ENCODE measurements at regions not wholly inside any gene's neighbourhood (a gene's known extent, or its start where the extent isn't known, plus 50 kb on each side); places are given as distances from the start of the nearest gene placed in this dataset.

DNA sequence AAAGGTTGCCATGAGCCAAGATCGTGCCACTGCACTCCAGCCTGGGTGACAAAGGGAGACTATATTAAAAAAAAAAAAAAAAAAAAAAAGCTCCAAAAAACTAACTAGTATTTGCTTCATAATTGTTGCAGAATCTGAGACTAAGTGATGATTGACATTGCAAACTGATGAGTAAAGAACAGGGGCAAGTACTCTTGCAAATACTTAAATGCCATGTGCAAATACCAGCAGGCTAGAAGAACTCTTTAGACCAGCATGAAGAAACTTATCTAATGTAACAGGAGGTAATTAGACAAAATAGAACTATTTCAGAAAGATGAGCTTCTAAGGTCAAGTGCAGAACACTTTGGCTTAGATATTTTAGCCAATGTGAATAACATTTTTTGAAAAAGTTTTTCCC is 1368.1 kb downstream of the EFNB2 start:
- no peaks in the 10 kb centered on the region for H3K4me1 ChIP-seq (ENCODE audit: control insufficient read depth in 3 of 3, insufficient read depth in 2 of 3, low read depth in 1 of 3, low read length in 2 of 3)
- H3K4me3 ChIP-seq (ENCODE audit: low read depth in 1 of 3, low read length in 3 of 3): no peak overlapping the region
- 70 to 87% (median 82%) methylated on average over 1 of the region's 1 CpG for WGBS, 3 donors
- H3K27me3 ChIP-seq (ENCODE audit: control insufficient read depth in 3 of 3, insufficient read depth in 3 of 3, low read length in 3 of 3): no peaks in the 10 kb centered on the region
- H3K27ac ChIP-seq (ENCODE audit: low read depth in 1 of 3, low read length in 2 of 3): no peak overlapping the region
- no peak for FAIRE-seq
- H3K36me3 ChIP-seq (ENCODE audit: control insufficient read depth in 3 of 3, insufficient read depth in 2 of 3, low read depth in 1 of 3, low read length in 3 of 3): no peaks in the 10 kb centered on the region
- DNase-seq: no peak
- peaks cover 0 to 4% of the 10 kb centered on the region in 2 donors for H3K9me3 ChIP-seq (ENCODE audit: control insufficient read depth in 2 of 2, insufficient read depth in 1 of 2, low read depth in 1 of 2, low read length in 1 of 2)

DNA sequence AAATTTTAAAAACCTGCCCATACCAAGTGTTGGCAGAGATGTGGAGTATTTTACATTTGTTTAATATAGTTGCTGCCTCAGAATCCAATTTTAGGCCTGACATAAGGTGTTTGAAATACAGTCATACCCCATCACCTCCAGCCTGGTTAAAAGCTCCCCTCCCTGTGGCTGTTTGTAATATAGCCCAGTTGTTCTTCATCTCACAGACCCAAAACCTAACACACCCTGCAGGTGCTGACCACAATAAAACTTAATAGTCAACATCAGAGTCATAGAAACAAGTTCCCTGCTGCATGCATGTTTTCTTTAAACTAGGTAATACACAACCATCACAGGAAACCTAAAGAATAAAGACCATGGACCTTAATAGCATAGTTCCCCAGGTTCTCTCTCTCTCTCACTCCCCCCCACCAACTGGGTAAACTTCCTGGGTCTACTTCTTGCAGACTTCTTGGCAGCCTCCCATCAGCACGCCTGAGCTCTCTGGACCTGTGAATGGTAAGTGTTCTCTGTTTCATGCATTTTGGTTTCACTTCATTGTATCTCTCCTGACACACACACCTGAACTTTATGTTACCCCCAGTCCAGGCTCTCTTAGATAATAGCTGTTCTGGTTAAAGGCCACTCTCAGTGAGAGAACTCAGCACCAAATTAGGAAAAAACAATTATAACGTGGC is 1369.9 kb downstream of the EFNB2 start:
- Histone ChIP-seq H3K9me3 (ENCODE audit: control insufficient read depth in 2 of 2, insufficient read depth in 1 of 2, low read depth in 1 of 2, low read length in 1 of 2) (no peaks in the 10 kb centered on the region), H3K4me3 (ENCODE audit: low read depth in 1 of 3, low read length in 3 of 3) (no peak overlapping the region), H3K27ac (ENCODE audit: low read depth in 1 of 3, low read length in 2 of 3) (no peak overlapping the region), H3K27me3 (ENCODE audit: control insufficient read depth in 3 of 3, insufficient read depth in 3 of 3, low read length in 3 of 3) (no peaks in the 10 kb centered on the region), H3K4me1 (ENCODE audit: control insufficient read depth in 3 of 3, insufficient read depth in 2 of 3, low read depth in 1 of 3, low read length in 2 of 3) (no peaks in the 10 kb centered on the region), H3K36me3 (ENCODE audit: control insufficient read depth in 3 of 3, insufficient read depth in 2 of 3, low read depth in 1 of 3, low read length in 3 of 3) (no peaks in the 10 kb centered on the region)
- 6 to 43% (median 20%) methylated on average over 2 of the region's 2 CpGs for WGBS, 3 donors
- no peak for FAIRE-seq
- peak in 1 of 2 donors; percentile 1 for DNase-seq

DNA sequence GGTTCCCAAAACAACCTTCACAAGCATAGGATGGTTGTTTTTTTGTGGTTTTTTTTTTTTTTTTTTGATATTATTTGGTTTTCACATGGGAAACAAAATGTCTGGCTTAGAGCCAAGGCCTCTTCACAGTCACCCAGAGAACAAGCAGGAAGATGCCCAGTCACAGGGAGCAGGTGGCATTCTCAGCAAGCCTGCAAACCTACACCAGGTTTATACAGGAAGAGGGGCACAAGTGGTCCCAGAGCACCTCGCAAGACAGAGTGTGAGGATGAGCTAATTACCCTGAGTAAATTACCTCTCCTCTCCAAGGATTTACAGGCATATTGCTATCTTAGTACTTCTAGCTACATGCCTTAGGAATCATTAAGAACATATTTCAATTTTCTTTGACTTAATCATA is 1375.6 kb downstream of the EFNB2 start:
- Histone ChIP-seq H3K27me3 (ENCODE audit: control insufficient read depth in 3 of 3, insufficient read depth in 3 of 3, low read length in 3 of 3) (no peaks in the 10 kb centered on the region), H3K9me3 (ENCODE audit: control insufficient read depth in 2 of 2, insufficient read depth in 1 of 2, low read depth in 1 of 2, low read length in 1 of 2) (no peaks in the 10 kb centered on the region), H3K4me1 (ENCODE audit: control insufficient read depth in 3 of 3, insufficient read depth in 2 of 3, low read depth in 1 of 3, low read length in 2 of 3) (no peaks in the 10 kb centered on the region), H3K27ac (ENCODE audit: low read depth in 1 of 3, low read length in 2 of 3) (no peak overlapping the region), H3K4me3 (ENCODE audit: low read depth in 1 of 3, low read length in 3 of 3) (no peak overlapping the region), H3K36me3 (ENCODE audit: control insufficient read depth in 3 of 3, insufficient read depth in 2 of 3, low read depth in 1 of 3, low read length in 3 of 3) (no peaks in the 10 kb centered on the region)
- FAIRE-seq (no peak), DNase-seq (no peak)
- WGBS, 3 donors: 70 to 77% (median 71%) methylated on average over 1 of the region's 1 CpG

DNA sequence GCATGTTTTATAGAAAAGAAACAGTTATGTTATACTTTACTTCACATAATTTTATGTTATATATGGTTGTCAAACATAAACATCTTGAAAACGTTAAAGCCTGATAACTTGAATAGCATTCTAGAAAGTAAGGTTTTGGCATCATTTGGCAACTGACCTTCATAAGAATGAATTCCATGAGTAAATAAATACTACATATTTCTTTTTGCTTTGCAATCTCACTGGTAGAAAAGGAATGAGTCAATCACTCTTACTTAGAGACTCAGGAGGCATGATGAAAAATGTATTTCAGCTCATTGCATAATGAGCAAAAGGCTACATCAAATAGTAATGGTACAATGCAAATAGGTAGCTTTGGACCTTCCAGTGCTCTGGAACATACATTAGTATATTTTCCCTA is 1381.9 kb downstream of the EFNB2 start:
- WGBS, 3 donors: 69 to 84% (median 75%) methylated on average over 1 of the region's 1 CpG
- Histone ChIP-seq H3K27ac (ENCODE audit: low read depth in 1 of 3, low read length in 2 of 3) (no peak overlapping the region), H3K4me1 (ENCODE audit: control insufficient read depth in 3 of 3, insufficient read depth in 2 of 3, low read depth in 1 of 3, low read length in 2 of 3) (no peaks in the 10 kb centered on the region), H3K9me3 (ENCODE audit: control insufficient read depth in 2 of 2, insufficient read depth in 1 of 2, low read depth in 1 of 2, low read length in 1 of 2) (no peaks in the 10 kb centered on the region), H3K27me3 (ENCODE audit: control insufficient read depth in 3 of 3, insufficient read depth in 3 of 3, low read length in 3 of 3) (no peaks in the 10 kb centered on the region), H3K4me3 (ENCODE audit: low read depth in 1 of 3, low read length in 3 of 3) (no peak overlapping the region), H3K36me3 (ENCODE audit: control insufficient read depth in 3 of 3, insufficient read depth in 2 of 3, low read depth in 1 of 3, low read length in 3 of 3) (no peaks in the 10 kb centered on the region)
- DNase-seq: no peak
- FAIRE-seq: no peak

DNA sequence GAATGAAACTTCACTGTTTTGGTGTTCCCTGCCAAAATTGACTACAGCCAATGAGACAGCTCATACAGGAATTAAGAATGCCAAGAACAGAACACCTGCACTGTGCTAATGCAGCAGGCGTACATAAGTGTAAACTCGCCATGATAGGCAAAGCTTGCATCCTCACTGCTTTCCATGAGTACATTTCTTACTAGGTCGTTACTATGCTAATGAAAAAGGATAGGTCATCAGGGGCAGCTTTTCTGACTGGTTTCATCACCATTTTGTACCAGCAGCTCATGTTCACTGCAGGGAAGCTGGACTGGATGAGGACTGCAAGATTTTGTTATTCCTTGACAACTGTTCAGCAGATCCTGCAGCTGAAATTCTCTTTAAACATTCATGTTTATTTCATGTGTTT is 1383.8 kb downstream of the EFNB2 start:
- WGBS, 3 donors: 72 to 86% (median 79%) methylated on average over 3 of the region's 3 CpGs
- DNase-seq (no peak), FAIRE-seq (no peak)
- Histone ChIP-seq H3K4me3 (ENCODE audit: low read depth in 1 of 3, low read length in 3 of 3) (no peak overlapping the region), H3K9me3 (ENCODE audit: control insufficient read depth in 2 of 2, insufficient read depth in 1 of 2, low read depth in 1 of 2, low read length in 1 of 2) (no peaks in the 10 kb centered on the region), H3K36me3 (ENCODE audit: control insufficient read depth in 3 of 3, insufficient read depth in 2 of 3, low read depth in 1 of 3, low read length in 3 of 3) (no peaks in the 10 kb centered on the region), H3K27me3 (ENCODE audit: control insufficient read depth in 3 of 3, insufficient read depth in 3 of 3, low read length in 3 of 3) (no peaks in the 10 kb centered on the region), H3K27ac (ENCODE audit: low read depth in 1 of 3, low read length in 2 of 3) (no peak overlapping the region), H3K4me1 (ENCODE audit: control insufficient read depth in 3 of 3, insufficient read depth in 2 of 3, low read depth in 1 of 3, low read length in 2 of 3) (no peaks in the 10 kb centered on the region)

DNA sequence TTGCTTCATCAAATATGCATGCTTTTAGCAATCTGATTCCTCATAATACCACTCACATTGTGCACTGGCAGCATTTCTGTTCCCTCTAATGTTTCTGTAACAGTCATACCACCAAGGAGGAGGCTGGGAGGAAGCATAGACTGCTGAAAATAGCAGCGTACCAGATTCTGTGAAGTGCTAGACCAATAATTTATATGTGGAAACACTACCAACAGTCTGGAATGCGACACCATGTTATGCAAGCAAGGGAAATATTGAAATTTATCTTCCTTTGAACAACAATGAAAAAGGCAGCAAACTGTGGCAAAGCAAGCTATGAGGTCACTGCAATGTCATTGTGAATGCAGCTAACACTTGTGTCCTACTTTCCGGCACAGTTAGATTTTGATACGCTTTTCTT is 1388.0 kb downstream of the EFNB2 start:
- no peaks in the 10 kb centered on the region for H3K27me3 ChIP-seq (ENCODE audit: control insufficient read depth in 3 of 3, insufficient read depth in 3 of 3, low read length in 3 of 3)
- 79 to 88% (median 83%) methylated on average over 4 of the region's 4 CpGs for WGBS, 3 donors
- H3K9me3 ChIP-seq (ENCODE audit: control insufficient read depth in 2 of 2, insufficient read depth in 1 of 2, low read depth in 1 of 2, low read length in 1 of 2): no peaks in the 10 kb centered on the region
- H3K4me1 ChIP-seq (ENCODE audit: control insufficient read depth in 3 of 3, insufficient read depth in 2 of 3, low read depth in 1 of 3, low read length in 2 of 3): no peaks in the 10 kb centered on the region
- DNase-seq: no peak
- H3K4me3 ChIP-seq (ENCODE audit: low read depth in 1 of 3, low read length in 3 of 3): no peak overlapping the region
- no peak overlapping the region for H3K27ac ChIP-seq (ENCODE audit: low read depth in 1 of 3, low read length in 2 of 3)
- no peak for FAIRE-seq
- no peaks in the 10 kb centered on the region for H3K36me3 ChIP-seq (ENCODE audit: control insufficient read depth in 3 of 3, insufficient read depth in 2 of 3, low read depth in 1 of 3, low read length in 3 of 3)

DNA sequence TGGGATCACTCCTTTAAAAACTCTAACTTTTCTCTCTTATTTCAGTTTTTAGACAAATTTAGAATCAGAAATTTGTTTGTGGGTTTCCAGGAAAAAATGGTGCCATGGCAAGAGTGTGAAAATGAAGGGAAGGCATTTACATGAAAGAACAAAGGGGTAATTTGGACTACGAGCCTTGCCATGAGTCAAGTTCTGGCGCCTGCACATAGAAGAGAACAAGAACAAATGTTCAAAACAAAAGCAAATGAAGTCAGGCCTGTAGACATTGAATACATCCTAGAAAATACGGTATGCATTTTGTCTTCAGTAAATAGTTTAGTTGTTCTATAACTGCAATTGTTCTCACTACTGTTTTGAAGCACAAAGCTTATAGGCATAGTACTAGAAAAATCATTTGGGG is 1390.5 kb downstream of the EFNB2 start:
- no peaks in the 10 kb centered on the region for H3K27me3 ChIP-seq (ENCODE audit: control insufficient read depth in 3 of 3, insufficient read depth in 3 of 3, low read length in 3 of 3)
- no peak for FAIRE-seq
- H3K4me3 ChIP-seq (ENCODE audit: low read depth in 1 of 3, low read length in 3 of 3): no peak overlapping the region
- H3K4me1 ChIP-seq (ENCODE audit: control insufficient read depth in 3 of 3, insufficient read depth in 2 of 3, low read depth in 1 of 3, low read length in 2 of 3): no peaks in the 10 kb centered on the region
- DNase-seq: no peak
- WGBS, 3 donors: 86 to 90% (median 89%) methylated on average over 3 of the region's 3 CpGs
- H3K27ac ChIP-seq (ENCODE audit: low read depth in 1 of 3, low read length in 2 of 3): no peak overlapping the region
- H3K9me3 ChIP-seq (ENCODE audit: control insufficient read depth in 2 of 2, insufficient read depth in 1 of 2, low read depth in 1 of 2, low read length in 1 of 2): no peaks in the 10 kb centered on the region
- H3K36me3 ChIP-seq (ENCODE audit: control insufficient read depth in 3 of 3, insufficient read depth in 2 of 3, low read depth in 1 of 3, low read length in 3 of 3): no peaks in the 10 kb centered on the region

DNA sequence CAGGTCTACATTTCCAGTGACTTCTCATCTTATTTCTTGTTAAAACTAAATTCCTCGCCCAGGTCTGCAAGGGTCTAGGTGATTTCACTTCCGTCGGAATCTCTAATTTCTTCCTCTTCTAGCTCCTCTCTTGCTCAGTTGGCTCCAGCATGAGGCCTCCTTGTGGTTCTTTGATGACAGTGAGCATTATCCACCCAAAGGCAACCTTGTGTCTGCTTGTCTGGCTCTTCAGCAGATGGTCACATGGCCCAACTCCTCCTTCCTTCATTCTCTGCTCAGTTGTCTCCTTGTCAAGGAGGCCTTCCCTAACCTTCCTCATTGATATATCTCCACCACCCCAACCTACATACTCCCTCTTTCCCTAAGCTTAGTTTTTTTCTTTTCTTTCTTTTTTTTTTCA is 1391.4 kb downstream of the EFNB2 start:
- no peak for FAIRE-seq
- Histone ChIP-seq H3K4me1 (ENCODE audit: control insufficient read depth in 3 of 3, insufficient read depth in 2 of 3, low read depth in 1 of 3, low read length in 2 of 3) (no peaks in the 10 kb centered on the region), H3K36me3 (ENCODE audit: control insufficient read depth in 3 of 3, insufficient read depth in 2 of 3, low read depth in 1 of 3, low read length in 3 of 3) (no peaks in the 10 kb centered on the region), H3K4me3 (ENCODE audit: low read depth in 1 of 3, low read length in 3 of 3) (no peak overlapping the region), H3K27ac (ENCODE audit: low read depth in 1 of 3, low read length in 2 of 3) (no peak overlapping the region), H3K9me3 (ENCODE audit: control insufficient read depth in 2 of 2, insufficient read depth in 1 of 2, low read depth in 1 of 2, low read length in 1 of 2) (no peaks in the 10 kb centered on the region), H3K27me3 (ENCODE audit: control insufficient read depth in 3 of 3, insufficient read depth in 3 of 3, low read length in 3 of 3) (no peaks in the 10 kb centered on the region)
- no peak for DNase-seq
- 78 to 95% (median 91%) methylated on average over 3 of the region's 3 CpGs for WGBS, 3 donors

DNA sequence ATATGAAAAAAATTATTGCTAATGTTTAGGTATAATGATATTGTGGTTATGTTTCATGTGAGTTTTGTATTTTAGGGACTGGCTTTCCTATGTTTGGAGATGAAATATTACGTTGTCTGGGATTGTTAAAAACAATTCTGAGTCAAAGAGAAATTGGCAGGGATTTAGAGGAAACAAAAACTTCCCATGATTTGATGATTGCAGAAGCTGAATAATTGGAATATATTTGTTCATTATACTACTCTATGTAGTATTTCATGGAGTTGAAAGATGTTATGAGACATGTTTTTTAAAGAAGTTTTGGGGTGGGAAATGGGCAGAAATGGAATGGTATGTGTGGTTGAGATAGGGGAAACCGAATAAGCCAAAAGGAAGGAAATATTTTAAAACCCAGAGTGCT is 1392.9 kb downstream of the EFNB2 start:
- 33 to 54% (median 51%) methylated on average over 2 of the region's 2 CpGs for WGBS, 3 donors
- Histone ChIP-seq H3K4me1 (ENCODE audit: control insufficient read depth in 3 of 3, insufficient read depth in 2 of 3, low read depth in 1 of 3, low read length in 2 of 3) (no peaks in the 10 kb centered on the region), H3K36me3 (ENCODE audit: control insufficient read depth in 3 of 3, insufficient read depth in 2 of 3, low read depth in 1 of 3, low read length in 3 of 3) (no peaks in the 10 kb centered on the region), H3K4me3 (ENCODE audit: low read depth in 1 of 3, low read length in 3 of 3) (no peak overlapping the region), H3K27ac (ENCODE audit: low read depth in 1 of 3, low read length in 2 of 3) (no peak overlapping the region), H3K9me3 (ENCODE audit: control insufficient read depth in 2 of 2, insufficient read depth in 1 of 2, low read depth in 1 of 2, low read length in 1 of 2) (no peaks in the 10 kb centered on the region), H3K27me3 (ENCODE audit: control insufficient read depth in 3 of 3, insufficient read depth in 3 of 3, low read length in 3 of 3) (no peaks in the 10 kb centered on the region)
- no peak for FAIRE-seq
- DNase-seq: no peak
